ENCODE measurements at regions not wholly inside any gene's neighbourhood (a gene's known extent, or its start where the extent isn't known, plus 50 kb on each side); places are given as distances from the start of the nearest gene placed in this dataset.

DNA sequence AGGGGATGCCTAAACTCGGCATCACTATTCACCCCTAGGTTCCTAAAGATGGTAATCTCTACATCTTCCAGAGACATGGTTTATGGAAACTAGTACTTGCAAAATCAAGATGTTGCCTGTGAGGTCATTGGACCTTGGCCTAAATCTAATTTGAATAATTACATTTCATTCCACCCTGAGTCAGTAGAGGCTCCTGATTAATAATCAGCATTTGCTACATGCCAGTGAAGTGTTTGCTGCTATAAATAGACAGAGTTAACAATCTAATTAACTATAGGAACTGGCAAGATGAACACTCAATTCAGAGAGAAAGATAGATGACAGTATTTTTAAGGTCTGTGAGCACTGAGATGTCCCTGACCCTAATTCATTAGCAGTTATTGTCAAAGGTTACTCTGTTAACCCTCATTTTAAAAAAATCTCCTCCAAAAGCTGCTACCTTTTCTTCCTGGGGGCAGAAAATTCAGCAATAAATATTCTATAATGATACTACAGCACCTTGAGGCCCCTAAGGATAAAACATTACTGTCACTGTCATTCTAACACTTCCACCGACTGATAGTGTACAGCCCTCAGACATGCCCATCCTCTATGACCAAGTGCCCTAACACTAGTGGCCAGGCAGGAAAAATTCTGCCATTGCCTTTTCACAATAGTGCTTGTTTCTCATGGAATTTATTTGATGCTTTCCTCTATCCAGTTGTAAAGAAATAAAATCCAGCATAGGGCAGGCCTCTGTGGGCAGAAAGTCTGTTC, 65.7 kb upstream of the CCDC196 start:
- Mint-ChIP-seq H3K9me3 (peaks cover 4% of the 10 kb centered on the region; the same call in 1 of the 2 replicates), H3K4me3 (no peak overlapping the region), H3K4me1 (ENCODE audit: low read depth) (no peaks in the 10 kb centered on the region), H3K36me3 (ENCODE audit: low read depth) (no peaks in the 10 kb centered on the region), H3K27me3 (ENCODE audit: insufficient read depth) (no peaks in the 10 kb centered on the region), H3K27ac (no peak overlapping the region)
- no peak for DNase-seq
- no peak for TF ChIP-seq CTCF (IDR thresholded peaks at IDR 0.05)

GRCh38 chr14:66421990-66422946, 63.9 kb upstream of the CCDC196 start:
- Mint-ChIP-seq H3K27me3 (ENCODE audit: insufficient read depth) (no peaks in the 10 kb centered on the region), H3K9me3 (no peaks in the 10 kb centered on the region; the same call in 1 of the 2 replicates), H3K36me3 (ENCODE audit: low read depth) (no peaks in the 10 kb centered on the region), H3K4me3 (no peak overlapping the region), H3K27ac (no peak overlapping the region), H3K4me1 (ENCODE audit: low read depth) (no peaks in the 10 kb centered on the region)
- TF ChIP-seq CTCF (IDR thresholded peaks at IDR 0.05) = no peak
- no peak for DNase-seq

DNA sequence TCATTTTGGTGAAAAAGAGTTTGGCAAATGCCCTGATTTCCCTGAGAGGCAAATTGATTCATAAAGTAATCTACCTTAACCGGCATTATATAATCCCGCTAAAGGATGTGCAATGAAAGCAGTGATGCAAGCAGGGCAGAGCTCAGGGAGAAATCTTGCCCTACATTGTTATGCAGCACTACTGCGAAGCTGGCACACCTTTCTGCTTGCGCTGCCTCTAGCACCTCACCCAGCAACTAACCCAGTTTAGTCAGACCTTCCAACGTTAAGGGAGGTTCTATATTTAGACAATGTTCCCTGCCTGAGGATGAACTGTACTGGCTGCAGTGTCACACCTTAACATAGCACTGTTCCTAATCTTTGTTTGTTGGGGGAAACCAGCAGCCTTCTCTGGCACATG, 60.8 kb upstream of the CCDC196 start:
- no peak for TF ChIP-seq CTCF (IDR thresholded peaks at IDR 0.05)
- no peaks in the 10 kb centered on the region; the same call in 1 of the 2 replicates for H3K9me3 Mint-ChIP-seq
- no peak for DNase-seq
- no peaks in the 10 kb centered on the region for H3K36me3 Mint-ChIP-seq (ENCODE audit: low read depth)
- H3K4me3 Mint-ChIP-seq = no peak overlapping the region
- no peaks in the 10 kb centered on the region for H3K27me3 Mint-ChIP-seq (ENCODE audit: insufficient read depth)
- H3K27ac Mint-ChIP-seq = no peak overlapping the region
- H3K4me1 Mint-ChIP-seq (ENCODE audit: low read depth) = no peaks in the 10 kb centered on the region

DNA sequence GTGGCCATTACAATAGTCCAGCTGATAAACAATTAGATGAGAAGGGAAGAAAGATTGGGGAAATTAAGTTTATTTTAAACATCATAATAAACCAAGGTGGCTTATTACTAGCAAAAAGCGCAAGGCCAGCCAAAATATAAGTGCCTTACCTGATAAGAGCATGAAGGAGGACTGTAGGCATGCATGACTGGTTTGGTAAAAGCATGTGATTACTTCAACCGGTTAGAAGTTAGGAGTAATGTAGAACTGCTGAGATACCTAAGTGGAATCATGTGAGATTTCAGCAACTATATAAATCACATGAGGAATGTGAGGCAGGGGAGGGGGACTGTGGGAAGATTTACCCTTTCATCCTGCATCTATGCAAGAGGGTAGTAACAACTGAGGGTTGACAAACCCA, 59.7 kb upstream of the CCDC196 start:
- no peak overlapping the region for H3K4me3 Mint-ChIP-seq
- H3K36me3 Mint-ChIP-seq (ENCODE audit: low read depth) = no peaks in the 10 kb centered on the region
- no peaks in the 10 kb centered on the region for H3K4me1 Mint-ChIP-seq (ENCODE audit: low read depth)
- TF ChIP-seq CTCF (IDR thresholded peaks at IDR 0.05) = no peak
- no peaks in the 10 kb centered on the region for H3K27me3 Mint-ChIP-seq (ENCODE audit: insufficient read depth)
- no peak for DNase-seq
- H3K9me3 Mint-ChIP-seq = no peaks in the 10 kb centered on the region; the same call in 1 of the 2 replicates
- H3K27ac Mint-ChIP-seq = no peak overlapping the region

DNA sequence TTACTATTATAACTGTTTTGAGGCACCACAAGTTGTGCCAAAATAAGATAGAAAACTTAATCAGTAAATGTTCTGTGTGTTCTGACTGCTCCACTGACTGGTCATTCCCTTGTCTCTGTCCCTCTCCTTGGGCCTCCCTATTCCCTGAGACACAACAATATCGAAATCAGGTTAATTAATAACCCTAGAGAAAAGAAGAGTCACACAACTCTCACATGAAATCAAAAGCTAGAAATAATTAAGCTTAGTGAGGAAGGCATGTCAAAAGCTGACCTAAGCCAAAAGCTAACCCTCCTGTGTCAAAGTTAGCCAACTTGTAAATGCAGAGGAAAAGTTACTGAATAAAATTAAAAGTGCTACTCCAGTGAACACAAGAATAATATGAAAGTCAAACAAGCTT, 53.8 kb upstream of the CCDC196 start:
- no peak overlapping the region for H3K27ac Mint-ChIP-seq
- TF ChIP-seq CTCF (IDR thresholded peaks at IDR 0.05) = no peak
- peaks cover 10% of the 10 kb centered on the region; the same call in 1 of the 2 replicates for H3K9me3 Mint-ChIP-seq
- no peak overlapping the region for H3K4me3 Mint-ChIP-seq
- peaks cover 2% of the 10 kb centered on the region; the same call in 1 of the 2 replicates for H3K27me3 Mint-ChIP-seq (ENCODE audit: insufficient read depth)
- H3K4me1 Mint-ChIP-seq (ENCODE audit: low read depth) = no peaks in the 10 kb centered on the region
- DNase-seq = no peak
- no peaks in the 10 kb centered on the region for H3K36me3 Mint-ChIP-seq (ENCODE audit: low read depth)
